Endothelial cell (in vitro differentiated cells): ENCODE measurements at regions not wholly inside any gene's neighbourhood (a gene's known extent, or its start where the extent isn't known, plus 50 kb on each side); places are given as distances from the start of the nearest gene placed in this dataset.
"Not testable (repeated sequence)": the region's sequence is repeated elsewhere in the genome, so short reads cannot be mapped to it uniquely, and the experiment has no call there.

Experiments
- DNase-seq: peaks from one replicate; pipeline ENCODE4 v3.0.0; 2021; ENCODE audit warnings: low spot score
- H3K27ac Mint-ChIP-seq: one replicate; pipeline ENCODE4 v1.8.0; 2021; ENCODE audit warnings: mixed read lengths, inconsistent platforms; ENCODE audit not compliant: unreplicated experiment
- H3K27me3 Mint-ChIP-seq: one replicate; pipeline ENCODE4 v1.8.0; 2021; ENCODE audit warnings: mild to moderate bottlenecking, moderate library complexity, mixed read lengths, inconsistent platforms; ENCODE audit not compliant: unreplicated experiment
- H3K36me3 Mint-ChIP-seq: one replicate; pipeline ENCODE4 v1.8.0; 2021; ENCODE audit warnings: mild to moderate bottlenecking, low read depth, mixed read lengths, inconsistent platforms; ENCODE audit not compliant: unreplicated experiment
- H3K4me1 Mint-ChIP-seq: one replicate; pipeline ENCODE4 v1.8.0; 2021; ENCODE audit warnings: mild to moderate bottlenecking, mixed read lengths, inconsistent platforms; ENCODE audit not compliant: unreplicated experiment
- H3K4me3 Mint-ChIP-seq: one replicate; pipeline ENCODE4 v1.8.0; 2021; ENCODE audit warnings: mild to moderate bottlenecking, mixed read lengths, inconsistent platforms; ENCODE audit not compliant: unreplicated experiment
- H3K9me3 Mint-ChIP-seq: one replicate; pipeline ENCODE4 v1.8.0; 2021; ENCODE audit warnings: mixed read lengths, inconsistent platforms; ENCODE audit not compliant: unreplicated experiment
- CTCF ChIP-seq: fragments of 200-600 bp; sonication (generic); IDR thresholded peaks from one replicate; pipeline ENCODE4 v1.5.0; 2021; ENCODE audit warnings: antibody characterized with exemption; ENCODE audit not compliant: unreplicated experiment

GRCh38 chr12:75739912-75740311 is 228.5 kb upstream of the KRR1 start:
- Mint-ChIP-seq H3K27ac (no peak overlapping the region), H3K4me1 (peaks cover 3% of the 10 kb centered on the region)
- TF ChIP-seq CTCF, result no peak

GRCh38 chr12:75739098-75739497 is 227.7 kb upstream of the KRR1 start:
- DNase-seq, H3K27me3 Mint-ChIP-seq, H3K4me1 Mint-ChIP-seq, H3K4me3 Mint-ChIP-seq, H3K9me3 Mint-ChIP-seq, H3K36me3 Mint-ChIP-seq, H3K27ac Mint-ChIP-seq: not testable (repeated sequence)

More at GRCh38 chr12:75739912-75740311, 228.5 kb upstream of the KRR1 start:
- no peak overlapping the region for H3K4me3 Mint-ChIP-seq
- H3K9me3 Mint-ChIP-seq, result no peaks in the 10 kb centered on the region
- H3K27me3 Mint-ChIP-seq, result no peaks in the 10 kb centered on the region
- DNase-seq, result no peak
- H3K36me3 Mint-ChIP-seq, result no peaks in the 10 kb centered on the region

- Mint-ChIP-seq H3K36me3 (no peaks in the 10 kb centered on the region), H3K4me3 (no peak overlapping the region), H3K27ac (no peak overlapping the region), H3K9me3 (no peaks in the 10 kb centered on the region), H3K27me3 (peaks cover 2% of the 10 kb centered on the region), H3K4me1 (peaks cover 8% of the 10 kb centered on the region)
- DNase-seq, result no peak
- TF ChIP-seq CTCF, result no peak
Measured at GRCh38 chr12:75738486-75738885, 227.1 kb upstream of the KRR1 start.

GRCh38 chr12:75735853-75736252 is 224.4 kb upstream of the KRR1 start:
- no peak overlapping the region for H3K4me3 Mint-ChIP-seq
- peaks cover 8% of the 10 kb centered on the region for H3K4me1 Mint-ChIP-seq
- H3K36me3 Mint-ChIP-seq, result no peaks in the 10 kb centered on the region
- TF ChIP-seq CTCF, result no peak
- H3K27ac Mint-ChIP-seq, result no peak overlapping the region
- H3K27me3 Mint-ChIP-seq, result peaks cover 4% of the 10 kb centered on the region
- no peak for DNase-seq
- H3K9me3 Mint-ChIP-seq, result no peaks in the 10 kb centered on the region

GRCh38 chr12:75728826-75729225 is 217.4 kb upstream of the KRR1 start:
- no peak for TF ChIP-seq CTCF
- H3K27me3 Mint-ChIP-seq, result peaks cover 2% of the 10 kb centered on the region
- no peak for DNase-seq

GRCh38 chr12:75727577-75727976 is 216.2 kb upstream of the KRR1 start:
- Mint-ChIP-seq H3K4me1 (peaks cover 21% of the 10 kb centered on the region), H3K27me3 (no peaks in the 10 kb centered on the region), H3K9me3 (no peaks in the 10 kb centered on the region), H3K4me3 (no peak overlapping the region), H3K27ac (no peak overlapping the region), H3K36me3 (no peaks in the 10 kb centered on the region)
- no peak for TF ChIP-seq CTCF
- no peak for DNase-seq

More at GRCh38 chr12:75728826-75729225, 217.4 kb upstream of the KRR1 start:
- Mint-ChIP-seq H3K9me3 (no peaks in the 10 kb centered on the region), H3K4me3 (no peak overlapping the region), H3K27ac (no peak overlapping the region), H3K4me1 (peaks cover 14% of the 10 kb centered on the region), H3K36me3 (no peaks in the 10 kb centered on the region)
